Neural progenitor cell (in vitro differentiated cells): ENCODE measurements at regions not wholly inside any gene's neighbourhood (a gene's known extent, or its start where the extent isn't known, plus 50 kb on each side); places are given as distances from the start of the nearest gene placed in this dataset.

Experiments
- DNase-seq: peaks from one replicate; pipeline ENCODE4 v3.0.0-alpha.2; 2016; ENCODE audit warnings: low spot score
- H2AFZ ChIP-seq: fragments of 200-600 bp; sonication (generic); replicated peaks from 2 replicates; pipeline ENCODE4 v1.6.1; 2016; ENCODE audit warnings: antibody characterized with exemption
- H3F3A ChIP-seq: fragments of 200-600 bp; sonication (generic); 2 replicates; pipeline ENCODE4 v1.6.1; 2016; ENCODE audit warnings: antibody characterized with exemption, low read depth
- H3K27ac ChIP-seq: fragments of 200-600 bp; sonication (generic); 2 replicates; pipeline ENCODE4 v1.5.1; 2016; ENCODE audit warnings: mild to moderate bottlenecking
- H3K27me3 ChIP-seq: fragments of 200-600 bp; sonication (generic); 2 replicates; pipeline ENCODE4 v1.6.1; 2016; ENCODE audit warnings: mild to moderate bottlenecking, moderate library complexity
- H3K36me3 ChIP-seq: fragments of 200-600 bp; sonication (generic); 2 replicates; pipeline ENCODE4 v1.5.1; 2016
- H3K4me1 ChIP-seq: fragments of 200-600 bp; sonication (generic); 2 replicates; pipeline ENCODE4 v1.6.1; 2016; ENCODE audit warnings: mixed run types
- H3K4me2 ChIP-seq: fragments of 200-600 bp; sonication (generic); 2 replicates; pipeline ENCODE4 v1.6.1; 2016
- H3K4me3 ChIP-seq: fragments of 200-600 bp; sonication (generic); 2 replicates; pipeline ENCODE4 v1.5.1; 2016
- H3K79me2 ChIP-seq: fragments of 200-600 bp; sonication (generic); 2 replicates; pipeline ENCODE4 v1.6.1; 2016; ENCODE audit warnings: low read depth
- H3K9ac ChIP-seq: fragments of 200-600 bp; sonication (generic); 2 replicates; pipeline ENCODE4 v1.6.1; 2016
- H3K9me3 ChIP-seq: fragments of 200-600 bp; sonication (generic); 2 replicates; pipeline ENCODE4 v1.5.1; 2016; ENCODE audit warnings: low read depth
- H4K20me1 ChIP-seq: fragments of 200-600 bp; sonication (generic); 2 replicates; pipeline ENCODE4 v1.6.1; 2016; ENCODE audit warnings: low read depth
- H3K27ac Mint-ChIP-seq: 3 replicates; pipeline ENCODE4 v1.8.0; 2021; ENCODE audit warnings: mixed read lengths
- H3K27me3 Mint-ChIP-seq: 2 replicates; pipeline ENCODE4 v1.8.0; 2022; ENCODE audit warnings: low read depth, mild to moderate bottlenecking, inconsistent platforms, moderate library complexity, mixed read lengths; ENCODE audit not compliant: insufficient read depth
- H3K36me3 Mint-ChIP-seq: 3 replicates; pipeline ENCODE4 v1.8.0; 2021; ENCODE audit warnings: mixed read lengths
- H3K4me1 Mint-ChIP-seq: 3 replicates; pipeline ENCODE4 v1.8.0; 2021; ENCODE audit warnings: mixed read lengths
- H3K4me3 Mint-ChIP-seq: 3 replicates; pipeline ENCODE4 v1.8.0; 2021; ENCODE audit warnings: mild to moderate bottlenecking, moderate library complexity, mixed read lengths
- H3K9me3 Mint-ChIP-seq: 3 replicates; pipeline ENCODE4 v1.8.0; 2020; ENCODE audit warnings: mixed read lengths
- EZH2 ChIP-seq: fragments of 200-600 bp; sonication (generic); IDR thresholded peaks from 2 replicates; pipeline ENCODE4 v1.6.1; 2017; ENCODE audit warnings: antibody characterized with exemption, mild to moderate bottlenecking, moderate library complexity
- EZH2phosphoT487 ChIP-seq: fragments of 200-600 bp; sonication (generic); IDR thresholded peaks from 2 replicates; pipeline ENCODE4 v1.6.1; 2017; ENCODE audit warnings: antibody characterized with exemption
- TF ChIP-seq, protein P1 (sequence below): fragments of 200-600 bp; sonication (generic); IDR thresholded peaks from 2 replicates; pipeline ENCODE4 v1.5.1; 2017; ENCODE audit warnings: antibody characterized with exemption, mild to moderate bottlenecking

DNA sequence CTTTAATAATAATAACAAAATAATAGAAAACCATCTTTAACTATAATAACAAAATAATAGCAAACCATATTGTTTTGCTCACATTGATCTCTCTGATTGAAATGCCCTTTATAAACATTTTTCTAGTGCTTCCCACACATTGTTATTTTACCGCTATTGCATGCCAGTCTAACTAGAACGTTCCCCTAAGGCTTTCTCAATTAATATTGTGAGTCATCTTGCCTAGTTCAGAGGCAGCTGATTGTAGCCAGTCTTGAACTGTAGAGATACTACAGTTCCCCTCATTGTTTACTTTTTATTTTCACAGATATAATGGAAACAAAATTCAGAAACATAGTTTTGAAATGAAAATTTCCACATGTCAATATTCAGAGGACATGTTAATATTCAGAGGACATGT lies 192.3 kb upstream of the ADGRL4 start:
- no peaks in the 10 kb centered on the region for H3F3A ChIP-seq
- no peaks in the 10 kb centered on the region for H3K9me3 Mint-ChIP-seq
- H3K36me3 ChIP-seq = no peaks in the 10 kb centered on the region
- H3K36me3 Mint-ChIP-seq = no peaks in the 10 kb centered on the region
- no peaks in the 10 kb centered on the region for H3K9me3 ChIP-seq
- no peaks in the 10 kb centered on the region for H4K20me1 ChIP-seq
- H3K9ac ChIP-seq = no peak overlapping the region
- no peaks in the 10 kb centered on the region for H3K27me3 Mint-ChIP-seq
- no peak overlapping the region for H3K4me2 ChIP-seq
- no peak overlapping the region for H3K27ac ChIP-seq
- no peak overlapping the region for H3K27ac Mint-ChIP-seq
- H3K4me1 ChIP-seq = no peaks in the 10 kb centered on the region
- no peak for DNase-seq
- no peaks in the 10 kb centered on the region for H3K79me2 ChIP-seq
- H2AFZ ChIP-seq = no peak overlapping the region
- H3K4me3 Mint-ChIP-seq = no peak overlapping the region
- H3K4me1 Mint-ChIP-seq = no peaks in the 10 kb centered on the region
- TF ChIP-seq EZH2 = no peak
- TF ChIP-seq EZH2phosphoT487 = no peak
- TF ChIP-seq, protein P1, sequence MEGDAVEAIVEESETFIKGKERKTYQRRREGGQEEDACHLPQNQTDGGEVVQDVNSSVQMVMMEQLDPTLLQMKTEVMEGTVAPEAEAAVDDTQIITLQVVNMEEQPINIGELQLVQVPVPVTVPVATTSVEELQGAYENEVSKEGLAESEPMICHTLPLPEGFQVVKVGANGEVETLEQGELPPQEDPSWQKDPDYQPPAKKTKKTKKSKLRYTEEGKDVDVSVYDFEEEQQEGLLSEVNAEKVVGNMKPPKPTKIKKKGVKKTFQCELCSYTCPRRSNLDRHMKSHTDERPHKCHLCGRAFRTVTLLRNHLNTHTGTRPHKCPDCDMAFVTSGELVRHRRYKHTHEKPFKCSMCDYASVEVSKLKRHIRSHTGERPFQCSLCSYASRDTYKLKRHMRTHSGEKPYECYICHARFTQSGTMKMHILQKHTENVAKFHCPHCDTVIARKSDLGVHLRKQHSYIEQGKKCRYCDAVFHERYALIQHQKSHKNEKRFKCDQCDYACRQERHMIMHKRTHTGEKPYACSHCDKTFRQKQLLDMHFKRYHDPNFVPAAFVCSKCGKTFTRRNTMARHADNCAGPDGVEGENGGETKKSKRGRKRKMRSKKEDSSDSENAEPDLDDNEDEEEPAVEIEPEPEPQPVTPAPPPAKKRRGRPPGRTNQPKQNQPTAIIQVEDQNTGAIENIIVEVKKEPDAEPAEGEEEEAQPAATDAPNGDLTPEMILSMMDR = no peak
- H3K27me3 ChIP-seq = no peaks in the 10 kb centered on the region
- H3K4me3 ChIP-seq = no peak overlapping the region

DNA sequence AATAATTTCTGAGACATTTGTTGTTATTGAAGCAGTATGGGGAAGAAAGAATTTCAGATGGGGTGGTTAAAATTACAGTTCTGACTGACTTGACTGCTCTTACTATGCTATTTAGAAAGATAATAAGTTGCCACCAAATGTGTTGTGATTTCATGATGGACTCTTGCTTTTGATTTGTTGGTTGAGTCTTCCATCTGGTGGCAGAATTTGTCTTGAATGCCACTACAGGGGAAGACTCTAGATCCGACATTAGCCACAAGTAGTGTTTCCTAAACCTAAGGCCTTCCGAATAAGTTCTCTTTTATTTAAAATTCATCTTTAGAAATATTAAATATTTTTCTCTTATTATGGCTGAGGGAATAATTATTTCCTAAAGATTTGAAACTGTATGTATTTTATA lies 190.9 kb upstream of the ADGRL4 start:
- Histone ChIP-seq H3K9ac (no peak overlapping the region), H3K4me3 (no peak overlapping the region), H4K20me1 (no peaks in the 10 kb centered on the region), H3F3A (no peaks in the 10 kb centered on the region), H2AFZ (no peak overlapping the region), H3K36me3 (no peaks in the 10 kb centered on the region), H3K79me2 (no peaks in the 10 kb centered on the region), H3K9me3 (no peaks in the 10 kb centered on the region), H3K4me1 (no peaks in the 10 kb centered on the region), H3K27ac (no peak overlapping the region), H3K4me2 (no peak overlapping the region), H3K27me3 (no peaks in the 10 kb centered on the region)
- TF ChIP-seq, protein P1 = peak; percentile 46
- TF ChIP-seq EZH2 = no peak
- Mint-ChIP-seq H3K4me3 (no peak overlapping the region), H3K27me3 (no peaks in the 10 kb centered on the region), H3K4me1 (peaks cover 6% of the 10 kb centered on the region), H3K9me3 (no peaks in the 10 kb centered on the region), H3K27ac (no peak overlapping the region), H3K36me3 (no peaks in the 10 kb centered on the region)
- peak; percentile 34 for DNase-seq

DNA sequence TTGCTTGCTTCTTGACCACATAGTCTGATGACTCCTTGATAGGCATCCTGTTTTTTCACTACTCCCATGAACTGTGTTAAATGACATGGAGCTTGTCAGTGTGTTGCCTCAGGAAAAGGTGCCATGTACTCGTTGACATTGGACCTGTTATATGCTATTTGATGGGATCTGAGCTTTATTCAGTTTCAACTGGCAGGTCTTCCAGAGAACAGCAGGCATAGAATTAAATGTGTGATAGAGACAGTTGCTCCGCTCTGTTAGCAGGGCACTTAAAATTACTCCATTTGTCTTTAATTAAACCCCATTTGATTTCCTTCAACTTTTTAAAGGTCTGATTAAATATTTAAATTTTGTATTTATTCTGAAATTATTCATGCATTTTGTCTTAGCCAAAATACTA lies 189.7 kb upstream of the ADGRL4 start:
- Histone ChIP-seq H3K79me2 (no peaks in the 10 kb centered on the region), H3K9ac (no peak overlapping the region), H4K20me1 (no peaks in the 10 kb centered on the region), H3K9me3 (no peaks in the 10 kb centered on the region), H3K27ac (no peak overlapping the region), H3K4me3 (no peak overlapping the region), H3K4me1 (no peaks in the 10 kb centered on the region), H3F3A (no peaks in the 10 kb centered on the region), H3K36me3 (no peaks in the 10 kb centered on the region), H2AFZ (no peak overlapping the region), H3K4me2 (no peak overlapping the region), H3K27me3 (no peaks in the 10 kb centered on the region)
- no peak overlapping the region for H3K4me3 Mint-ChIP-seq
- H3K36me3 Mint-ChIP-seq = no peaks in the 10 kb centered on the region
- H3K27me3 Mint-ChIP-seq = no peaks in the 10 kb centered on the region
- H3K9me3 Mint-ChIP-seq = no peaks in the 10 kb centered on the region
- no peak for DNase-seq
- TF ChIP-seq EZH2phosphoT487 = no peak
- TF ChIP-seq EZH2 = no peak
- TF ChIP-seq, protein P1 = no peak
- H3K4me1 Mint-ChIP-seq = peaks cover 6% of the 10 kb centered on the region
- H3K27ac Mint-ChIP-seq = no peak overlapping the region
